ENCODE measurements at regions not wholly inside any gene's neighbourhood (a gene's known extent, or its start where the extent isn't known, plus 50 kb on each side); places are given as distances from the start of the nearest gene placed in this dataset.
"Not testable (repeated sequence)": the region's sequence is repeated elsewhere in the genome, so short reads cannot be mapped to it uniquely, and the experiment has no call there.

GRCh38 chr6:14875481-14876063, 370.3 kb upstream of the JARID2 start:
- DNase-seq (ENCODE audit: low spot score) = no peak

DNA sequence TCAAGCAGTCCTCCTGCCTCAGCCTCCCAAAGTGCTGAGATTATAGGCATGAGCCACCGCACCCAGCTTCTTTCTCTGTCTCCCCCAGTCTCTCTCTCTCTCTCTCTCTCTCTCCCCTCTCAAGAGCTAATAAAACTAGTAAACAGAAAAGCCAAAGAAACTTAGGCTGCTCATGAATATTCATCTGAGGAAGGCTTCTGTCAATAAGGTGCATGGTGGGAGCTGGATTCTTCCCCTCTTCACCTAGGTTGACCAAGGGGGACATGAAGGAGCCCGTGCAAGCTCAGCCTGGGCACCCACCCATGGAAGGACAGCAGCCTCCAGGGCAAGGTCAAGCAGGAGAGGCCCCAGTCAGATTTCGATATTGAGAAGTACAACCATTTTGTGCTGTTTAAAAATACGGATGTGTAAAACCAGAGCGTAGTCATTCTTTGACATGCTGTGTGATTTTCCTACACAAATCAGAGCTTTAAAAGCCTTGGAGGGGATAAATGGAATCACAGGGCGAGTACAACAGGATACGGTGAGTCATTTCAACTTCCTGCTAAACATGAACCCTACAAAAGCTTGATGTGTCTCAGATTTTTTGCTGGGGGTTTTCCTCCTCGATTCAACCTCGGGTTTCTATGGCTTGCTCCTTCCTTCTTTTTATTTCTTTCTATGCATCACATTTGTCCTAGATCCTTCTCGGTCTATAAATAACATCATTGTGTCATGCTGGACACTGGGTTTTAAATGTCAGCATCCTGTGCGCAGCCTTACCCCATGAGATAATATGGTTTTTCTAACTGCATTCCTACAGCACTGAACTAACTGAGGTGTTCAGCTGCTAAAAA, 368.9 kb upstream of the JARID2 start:
- no peak for DNase-seq (ENCODE audit: low spot score)

- no peak for DNase-seq (ENCODE audit: low spot score)
These were observed 368.1 kb upstream of the JARID2 start for GRCh38 chr6:14877758-14878157.

GRCh38 chr6:14880052-14880451, 365.8 kb upstream of the JARID2 start:
- no peak for DNase-seq (ENCODE audit: low spot score)

- DNase-seq (ENCODE audit: low spot score) = no peak
These were observed 365.2 kb upstream of the JARID2 start for GRCh38 chr6:14880677-14881076.

DNA sequence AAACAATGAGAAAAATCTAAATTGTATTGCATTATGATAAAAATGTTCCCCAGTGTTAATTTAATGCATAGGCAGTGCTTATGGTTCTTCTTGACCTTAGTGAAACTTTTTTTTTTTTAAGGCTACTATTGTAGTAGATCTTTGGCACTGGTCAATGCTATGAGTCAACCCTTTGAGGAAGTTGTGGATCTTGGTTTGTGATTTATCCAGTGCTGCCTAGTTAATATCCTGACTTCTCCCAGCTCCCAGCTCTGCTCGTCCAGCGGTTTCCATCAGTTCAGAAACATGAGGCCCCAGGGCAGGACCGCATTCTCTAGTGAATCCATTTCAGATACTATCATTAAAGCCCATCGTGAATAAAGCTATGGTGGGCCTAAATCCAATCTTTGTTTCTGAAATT, 364.5 kb upstream of the JARID2 start:
- DNase-seq (ENCODE audit: low spot score) = no peak

GRCh38 chr6:14882394-14883026, 363.4 kb upstream of the JARID2 start:
- no peak for DNase-seq (ENCODE audit: low spot score)

- DNase-seq (ENCODE audit: low spot score) = no peak
These were observed 361.9 kb upstream of the JARID2 start for GRCh38 chr6:14883921-14884320.

- DNase-seq (ENCODE audit: low spot score) = no peak
These were observed 360.4 kb upstream of the JARID2 start for GRCh38 chr6:14885498-14885897.

GRCh38 chr6:14887181-14887580, 358.7 kb upstream of the JARID2 start:
- DNase-seq (ENCODE audit: low spot score) = no peak

DNA sequence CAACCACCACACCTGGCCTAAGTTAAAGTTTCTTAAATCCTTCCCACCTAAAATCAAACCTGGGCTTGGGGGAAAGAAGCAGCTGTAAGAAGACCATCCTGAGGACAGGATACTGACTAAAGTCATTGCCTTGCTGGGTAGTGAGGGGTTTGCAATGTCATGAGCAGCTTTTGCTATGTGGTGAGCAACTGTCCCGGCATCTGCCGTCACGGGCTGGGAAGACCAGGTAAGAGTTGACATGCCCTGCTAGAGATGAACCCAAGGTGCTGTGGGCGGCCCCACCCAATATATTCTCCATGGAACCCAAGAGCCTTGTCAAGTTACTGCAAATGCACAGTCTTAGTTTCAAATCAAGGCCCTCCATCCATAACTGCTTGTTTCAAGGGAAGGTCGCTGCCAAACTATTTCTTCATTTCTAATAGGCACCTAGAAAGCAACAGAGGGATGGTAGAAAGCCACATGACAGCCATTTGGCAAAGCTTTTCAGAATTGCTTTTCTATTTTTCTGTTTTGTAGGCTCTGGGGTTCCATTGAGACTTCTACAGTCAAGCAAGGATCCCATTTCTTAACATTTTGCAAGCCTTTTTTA, 357.8 kb upstream of the JARID2 start:
- DNase-seq (ENCODE audit: low spot score) = no peak

GRCh38 chr6:14888575-14889000, 357.3 kb upstream of the JARID2 start:
- DNase-seq (ENCODE audit: low spot score) = no peak

DNA sequence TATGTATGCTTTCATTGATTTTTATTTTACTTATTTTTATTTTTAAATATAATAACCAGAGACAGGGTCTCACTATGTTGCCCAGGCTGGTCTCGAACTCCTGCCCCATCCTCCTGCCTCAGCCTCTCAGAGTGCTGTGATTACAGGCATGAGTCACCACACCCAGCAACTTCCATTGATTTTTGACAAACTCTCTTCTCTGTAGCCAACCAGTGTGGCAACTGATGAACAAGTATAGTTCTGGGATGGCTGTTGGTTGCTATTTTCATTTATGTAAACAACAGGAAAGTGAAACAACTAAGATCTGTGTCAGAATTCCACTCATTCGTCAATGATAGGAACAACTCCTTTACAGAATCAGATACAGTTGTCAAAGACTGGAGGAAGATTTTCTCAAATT, 356.7 kb upstream of the JARID2 start:
- no peak for DNase-seq (ENCODE audit: low spot score)

DNA sequence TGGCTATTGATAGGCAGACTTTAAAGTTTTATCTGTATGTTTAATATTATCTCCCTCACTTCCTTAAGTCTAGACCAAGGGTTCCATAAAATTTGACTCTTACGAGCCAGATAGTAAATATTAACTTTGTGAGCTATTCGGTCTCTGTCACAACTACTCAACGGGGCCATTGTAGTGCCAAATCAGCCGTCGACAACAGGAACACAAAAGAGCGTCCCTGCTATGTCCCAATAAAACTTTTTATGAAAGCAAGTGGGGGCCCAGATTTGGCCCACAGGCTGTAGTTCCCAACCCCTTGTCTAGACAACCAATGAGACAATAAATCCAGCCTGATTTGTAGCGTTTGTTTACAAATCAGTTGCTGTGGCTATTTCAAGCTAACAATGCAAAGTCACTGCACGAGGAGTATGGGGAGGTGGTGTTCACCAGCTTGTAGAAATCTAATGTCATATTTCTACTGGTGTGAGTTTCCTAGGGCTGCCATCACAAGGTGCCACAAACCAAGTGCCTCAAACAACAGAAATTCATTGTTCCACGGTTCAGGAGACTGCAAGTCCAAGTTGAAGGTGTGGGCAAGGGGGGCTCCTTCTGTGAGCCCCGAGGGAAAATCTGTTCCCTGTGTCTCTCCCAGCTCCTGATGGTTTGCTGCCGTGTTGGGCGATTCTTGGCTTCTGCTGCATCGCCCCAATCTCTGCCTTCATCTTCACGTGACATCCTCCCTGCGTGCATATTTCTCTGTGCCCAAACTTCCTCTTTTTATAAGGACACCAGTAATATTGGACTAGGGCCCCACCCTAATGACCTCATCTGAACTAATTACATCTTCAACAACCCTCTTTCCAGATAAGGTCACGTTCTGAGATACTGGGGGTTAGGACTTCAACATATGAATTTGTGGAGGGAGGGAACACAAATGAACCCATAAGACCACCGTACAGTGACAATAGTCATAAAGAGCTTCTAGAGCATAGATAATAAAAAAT, 356.0 kb upstream of the JARID2 start:
- no peak for DNase-seq (ENCODE audit: low spot score)

DNA sequence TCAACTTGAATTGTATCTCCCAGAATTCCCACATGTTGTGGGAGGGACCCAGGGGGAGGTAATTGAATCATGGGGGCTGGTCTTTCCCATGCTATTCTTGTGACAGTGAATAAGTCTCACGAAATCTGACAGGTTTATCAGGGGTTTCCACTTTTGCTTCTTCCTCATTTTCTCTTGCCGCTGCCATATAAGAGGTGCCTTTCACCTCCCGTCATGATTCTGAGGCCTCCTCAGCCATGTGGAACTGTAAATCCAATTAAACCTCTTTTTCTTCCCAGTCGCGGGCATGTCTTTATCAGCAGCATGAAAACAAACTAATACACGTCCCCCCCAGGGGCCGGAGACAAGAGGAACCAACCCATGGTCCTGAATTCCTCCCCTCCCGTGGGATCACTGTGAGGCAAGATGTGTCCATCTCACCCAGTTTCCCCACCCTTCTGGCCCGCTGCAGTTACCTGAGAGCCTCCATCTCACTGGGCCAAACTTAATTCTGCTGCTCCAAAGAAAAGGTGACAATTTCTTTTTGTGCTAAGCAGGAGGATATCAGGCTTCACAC, 354.0 kb upstream of the JARID2 start:
- not testable (repeated sequence) for DNase-seq (ENCODE audit: low spot score)

- no peak for DNase-seq (ENCODE audit: low spot score)
These were observed 351.8 kb upstream of the JARID2 start for GRCh38 chr6:14894105-14894504.

DNA sequence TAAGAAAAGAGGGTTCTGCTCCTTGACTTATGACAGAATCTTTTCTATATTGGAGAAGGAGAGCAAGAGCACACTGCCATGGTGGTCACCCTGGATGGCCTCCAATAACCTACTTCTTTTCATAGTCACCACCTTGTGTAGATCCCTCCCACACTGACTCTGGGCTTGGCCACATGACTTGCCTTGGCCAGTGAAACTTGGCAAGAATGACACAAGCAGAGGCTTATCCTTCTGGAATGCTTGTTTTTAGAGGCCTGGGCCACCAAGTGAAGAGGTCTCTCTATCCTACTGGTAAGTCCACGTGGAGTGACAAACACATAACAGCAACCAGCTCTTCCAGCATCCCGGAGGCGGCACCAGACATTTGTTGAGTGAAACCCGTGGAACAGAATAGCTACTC, 349.4 kb upstream of the JARID2 start:
- DNase-seq (ENCODE audit: low spot score) = no peak

GRCh38 chr6:14897831-14898230, 348.0 kb upstream of the JARID2 start:
- no peak for DNase-seq (ENCODE audit: low spot score)

- DNase-seq (ENCODE audit: low spot score) = not testable (repeated sequence)
These were observed 346.4 kb upstream of the JARID2 start for GRCh38 chr6:14899441-14899840.

GRCh38 chr6:14900919-14901318, 344.9 kb upstream of the JARID2 start:
- DNase-seq (ENCODE audit: low spot score) = no peak

All from putamen (tissue), 1 donor.